Lower leg skin (tissue), 3 donors: ENCODE measurements at regions not wholly inside any gene's neighbourhood (a gene's known extent, or its start where the extent isn't known, plus 50 kb on each side); places are given as distances from the start of the nearest gene placed in this dataset.

Experiments
- CTCF ChIP-seq, 3 donors: fragments of 450-650 bp; IDR thresholded peaks; one replicate each; pipeline ENCODE4 v1.5.1; 2016; ENCODE audit warnings: antibody characterized with exemption in 3 of 3, mild to moderate bottlenecking in 3 of 3, moderate library complexity in 2 of 3
- POLR2A ChIP-seq, 2 donors: fragments of 450-650 bp; IDR thresholded peaks; one replicate each; pipeline ENCODE4 v1.6.1; 2016 to 2017; ENCODE audit warnings: antibody characterized with exemption in 2 of 2, mild to moderate bottlenecking in 1 of 2, moderate library complexity in 1 of 2

GRCh38 chr9:89817151-89817950 lies 212.5 kb downstream of the GADD45G start:
- TF ChIP-seq POLR2A (IDR thresholded peaks at IDR 0.05) (no peak), CTCF (IDR thresholded peaks at IDR 0.05) (no peak)
